Caco-2 (cell line): ENCODE measurements at regions not wholly inside any gene's neighbourhood (a gene's known extent, or its start where the extent isn't known, plus 50 kb on each side); places are given as distances from the start of the nearest gene placed in this dataset.

Source experiments
- BruUV-seq: library from RNA; stranded (reverse); fragments of 400-500 nt; replicated peaks from 2 replicates; lab custom pipeline; 2021; lab: Mats Ljungman, UMichigan
- CTCF ChIA-PET: fragments of 300-600 bp; sonication (Branson Sonifier 250); formaldehyde crosslinking; loops from one replicate; lab custom pipeline; 2022; ENCODE audit warnings: antibody characterized with exemption; lab: Charles Lee
- POLR2A ChIA-PET: fragments of 300-600 bp; sonication (Branson Sonifier 250); formaldehyde crosslinking; loops from one replicate; lab custom pipeline; 2022; ENCODE audit warnings: antibody characterized with exemption; lab: Charles Lee
- DNase-seq, 2 experiments: peaks; one replicate each; pipeline versions ENCODE4 v3.0.0 to v3.0.0-alpha.2; 2020 to 2022
- H3K27me3 ChIP-seq: replicated peaks from 2 replicates; pipeline ENCODE4 v1.6.0; 2011; ENCODE audit warnings: low read length; ENCODE audit not compliant: control insufficient read depth, insufficient read depth
- H3K36me3 ChIP-seq: 2 replicates; pipeline ENCODE4 v1.5.1; 2011; ENCODE audit warnings: low read length; ENCODE audit not compliant: control insufficient read depth, insufficient read depth
- H3K4me1 ChIP-seq: fragments of 250-450 bp; sonication (Bioruptor Pico); 2 replicates; pipeline ENCODE4 v1.5.1; 2020; ENCODE audit warnings: mild to moderate bottlenecking
- H3K4me3 ChIP-seq: 2 replicates; pipeline ENCODE4 v1.5.1; 2011; ENCODE audit warnings: low read depth, mild to moderate bottlenecking, control low read depth, low read length
- H3K9me3 ChIP-seq: fragments of 250-450 bp; sonication (Bioruptor Pico); 2 replicates; pipeline ENCODE4 v1.5.1; 2020; ENCODE audit warnings: mild to moderate bottlenecking, moderate library complexity
- H3K27ac Mint-ChIP-seq: one replicate; pipeline ENCODE4 v1.8.0; 2022; ENCODE audit warnings: mixed read lengths; ENCODE audit not compliant: unreplicated experiment
- H3K27me3 Mint-ChIP-seq: one replicate; pipeline ENCODE4 v1.8.0; 2022; ENCODE audit warnings: mixed read lengths; ENCODE audit not compliant: insufficient read depth, unreplicated experiment
- H3K36me3 Mint-ChIP-seq: one replicate; pipeline ENCODE4 v1.8.0; 2022; ENCODE audit warnings: mild to moderate bottlenecking, mixed read lengths; ENCODE audit not compliant: insufficient read depth, unreplicated experiment
- H3K4me1 Mint-ChIP-seq: one replicate; pipeline ENCODE4 v1.8.0; 2022; ENCODE audit warnings: low read depth, mixed read lengths; ENCODE audit not compliant: unreplicated experiment
- H3K4me3 Mint-ChIP-seq: one replicate; pipeline ENCODE4 v1.8.0; 2022; ENCODE audit warnings: mild to moderate bottlenecking, moderate library complexity, mixed read lengths; ENCODE audit not compliant: unreplicated experiment
- H3K9me3 Mint-ChIP-seq: one replicate; pipeline ENCODE4 v1.8.0; 2022; ENCODE audit warnings: mixed read lengths; ENCODE audit not compliant: unreplicated experiment
- intact Hi-C: fragments of 100-400 bp; cut with micrococcal nuclease; formaldehyde crosslinking; loops from one replicate; pipeline ENCODE4 v1.10.0; 2022; ENCODE audit not compliant: unreplicated experiment
- TF ChIP-seq, protein P1 (sequence below), 2 experiments: fragments of 200-600 bp in 1 of 2; IDR thresholded peaks; 1 replicate in 1 of 2; 2 replicates in 1 of 2; pipeline versions ENCODE4 v1.5.1 to v1.8.0; 2011 to 2022; ENCODE audit warnings: antibody characterized with exemption in 1 of 2, control low read depth in 1 of 2, inconsistent platforms in 1 of 2, low read depth in 1 of 2, low read length in 1 of 2, mild to moderate bottlenecking in 1 of 2, moderate library complexity in 1 of 2; ENCODE audit not compliant: insufficient read depth in 1 of 2, severe bottlenecking in 1 of 2, unreplicated experiment in 1 of 2

DNA sequence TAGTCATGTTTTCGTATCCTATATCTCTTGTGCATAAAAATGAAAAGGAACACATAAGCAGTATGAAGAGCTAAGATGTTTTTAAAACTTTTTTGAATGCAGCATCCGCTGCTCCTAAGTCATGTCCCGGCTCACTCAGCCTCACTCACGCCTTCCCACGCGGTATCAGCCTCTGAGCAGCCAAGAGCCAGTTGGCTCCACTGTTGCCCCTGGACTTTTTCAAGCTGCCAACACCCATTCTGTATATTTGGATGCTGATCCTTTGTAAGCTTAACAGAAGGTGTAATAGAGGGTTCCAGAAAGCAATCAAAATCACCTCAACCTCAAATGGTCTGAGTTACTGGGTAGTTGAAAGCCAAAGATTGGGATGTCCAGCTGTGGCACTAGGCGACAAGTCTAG, 139.3 kb downstream of the TTLL2 start:
- no peaks in the 10 kb centered on the region for H3K9me3 Mint-ChIP-seq
- Histone ChIP-seq H3K27me3 (no peaks in the 10 kb centered on the region), H3K4me1 (no peaks in the 10 kb centered on the region), H3K9me3 (no peaks in the 10 kb centered on the region), H3K36me3 (no peaks in the 10 kb centered on the region), H3K4me3 (no peak overlapping the region)
- no peak overlapping the region for H3K27ac Mint-ChIP-seq
- BruUV-seq: no TSS peak
- intact Hi-C loops: no loop called here
- peaks cover 4% of the 10 kb centered on the region for H3K4me1 Mint-ChIP-seq
- no peaks in the 10 kb centered on the region for H3K36me3 Mint-ChIP-seq
- no peaks in the 10 kb centered on the region for H3K27me3 Mint-ChIP-seq
- ChIA-PET POLR2A (no interaction called here), CTCF (no interaction called here)
- TF ChIP-seq, protein P1, sequence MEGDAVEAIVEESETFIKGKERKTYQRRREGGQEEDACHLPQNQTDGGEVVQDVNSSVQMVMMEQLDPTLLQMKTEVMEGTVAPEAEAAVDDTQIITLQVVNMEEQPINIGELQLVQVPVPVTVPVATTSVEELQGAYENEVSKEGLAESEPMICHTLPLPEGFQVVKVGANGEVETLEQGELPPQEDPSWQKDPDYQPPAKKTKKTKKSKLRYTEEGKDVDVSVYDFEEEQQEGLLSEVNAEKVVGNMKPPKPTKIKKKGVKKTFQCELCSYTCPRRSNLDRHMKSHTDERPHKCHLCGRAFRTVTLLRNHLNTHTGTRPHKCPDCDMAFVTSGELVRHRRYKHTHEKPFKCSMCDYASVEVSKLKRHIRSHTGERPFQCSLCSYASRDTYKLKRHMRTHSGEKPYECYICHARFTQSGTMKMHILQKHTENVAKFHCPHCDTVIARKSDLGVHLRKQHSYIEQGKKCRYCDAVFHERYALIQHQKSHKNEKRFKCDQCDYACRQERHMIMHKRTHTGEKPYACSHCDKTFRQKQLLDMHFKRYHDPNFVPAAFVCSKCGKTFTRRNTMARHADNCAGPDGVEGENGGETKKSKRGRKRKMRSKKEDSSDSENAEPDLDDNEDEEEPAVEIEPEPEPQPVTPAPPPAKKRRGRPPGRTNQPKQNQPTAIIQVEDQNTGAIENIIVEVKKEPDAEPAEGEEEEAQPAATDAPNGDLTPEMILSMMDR (IDR thresholded peaks at IDR 0.05; ENCODE audit: insufficient read depth in 1 of 2, low read depth in 1 of 2, low read length in 1 of 2, severe bottlenecking in 1 of 2, unreplicated experiment in 1 of 2): no peak
- H3K4me3 Mint-ChIP-seq: no peak overlapping the region
- DNase-seq: no peak

DNA sequence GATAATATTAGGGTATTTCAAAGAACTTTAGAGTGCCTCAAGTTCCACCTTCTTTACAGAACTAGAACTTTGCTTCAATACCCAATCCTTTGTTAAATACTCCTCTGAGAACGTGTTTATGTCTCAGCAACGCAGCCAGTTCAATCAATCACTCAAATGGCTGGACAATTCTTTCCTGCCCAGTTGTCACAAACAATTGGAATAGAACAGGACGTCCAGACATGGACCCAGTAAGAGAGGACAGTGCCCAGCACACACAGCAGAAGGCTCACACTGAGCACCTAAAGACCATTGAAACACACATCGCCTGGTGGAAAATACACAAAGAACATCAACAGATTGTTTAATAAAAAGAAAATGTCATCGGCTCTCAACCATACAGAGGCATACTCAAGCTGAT, 140.6 kb downstream of the TTLL2 start:
- intact Hi-C loops: no loop called here
- DNase-seq: no peak
- H3K27ac Mint-ChIP-seq: no peak overlapping the region
- H3K27me3 Mint-ChIP-seq: no peaks in the 10 kb centered on the region
- H3K36me3 ChIP-seq: no peaks in the 10 kb centered on the region
- H3K27me3 ChIP-seq: no peaks in the 10 kb centered on the region
- no peak overlapping the region for H3K4me3 Mint-ChIP-seq
- no peaks in the 10 kb centered on the region for H3K4me1 ChIP-seq
- no TSS peak for BruUV-seq
- H3K9me3 Mint-ChIP-seq: no peaks in the 10 kb centered on the region
- no peaks in the 10 kb centered on the region for H3K9me3 ChIP-seq
- no peaks in the 10 kb centered on the region for H3K36me3 Mint-ChIP-seq
- ChIA-PET POLR2A (no interaction called here), CTCF (no interaction called here)
- no peaks in the 10 kb centered on the region for H3K4me1 Mint-ChIP-seq
- TF ChIP-seq, protein P1 (IDR thresholded peaks at IDR 0.05; ENCODE audit: insufficient read depth in 1 of 2, low read depth in 1 of 2, low read length in 1 of 2, severe bottlenecking in 1 of 2, unreplicated experiment in 1 of 2): no peak
- H3K4me3 ChIP-seq: no peak overlapping the region

DNA sequence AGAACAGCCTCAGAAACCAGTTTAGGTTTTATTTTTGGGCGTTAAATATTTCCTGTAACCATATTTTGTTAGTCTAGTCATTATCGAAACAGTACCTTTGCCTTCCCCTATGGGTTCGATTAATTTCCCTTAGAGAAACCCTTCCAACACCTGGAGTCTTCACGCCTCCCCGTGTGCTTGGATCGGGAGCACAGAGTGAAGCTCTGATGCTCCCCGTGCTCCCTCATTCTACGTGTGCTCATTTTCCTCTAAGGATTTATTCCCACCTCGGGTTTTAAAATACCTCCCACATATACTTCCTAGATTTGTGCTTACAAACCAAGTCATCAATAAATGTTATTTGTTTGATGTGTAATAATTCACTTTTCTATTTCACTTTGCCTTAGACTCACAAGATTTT, 142.4 kb downstream of the TTLL2 start:
- CTCF ChIA-PET: no interaction called here

More for the DNA sequence above, 142.4 kb downstream of the TTLL2 start:
- Mint-ChIP-seq H3K9me3 (no peaks in the 10 kb centered on the region), H3K27ac (no peak overlapping the region), H3K4me3 (no peak overlapping the region), H3K4me1 (peaks cover 4% of the 10 kb centered on the region), H3K36me3 (no peaks in the 10 kb centered on the region), H3K27me3 (no peaks in the 10 kb centered on the region)
- Histone ChIP-seq H3K27me3 (no peaks in the 10 kb centered on the region), H3K9me3 (no peaks in the 10 kb centered on the region), H3K36me3 (no peaks in the 10 kb centered on the region), H3K4me3 (no peak overlapping the region), H3K4me1 (peaks cover under 1% of the 10 kb centered on the region)
- TF ChIP-seq, protein P1 (IDR thresholded peaks at IDR 0.05; ENCODE audit: insufficient read depth in 1 of 2, low read depth in 1 of 2, low read length in 1 of 2, severe bottlenecking in 1 of 2, unreplicated experiment in 1 of 2): no peak
- POLR2A ChIA-PET: no interaction called here
- no TSS peak for BruUV-seq
- no peak for DNase-seq
- intact Hi-C loops: no loop called here
